NB4 (cell line): ENCODE measurements at regions not wholly inside any gene's neighbourhood (a gene's known extent, or its start where the extent isn't known, plus 50 kb on each side); places are given as distances from the start of the nearest gene placed in this dataset.
"Not testable (repeated sequence)": the region's sequence is repeated elsewhere in the genome, so short reads cannot be mapped to it uniquely, and the experiment has no call there.

Experiments
- DNase-seq: peaks from one replicate; pipeline ENCODE4 v3.0.0; 2010; ENCODE audit warnings: low read depth
- H3K4me3 ChIP-seq: one replicate; pipeline ENCODE4 v1.5.1; 2011; ENCODE audit warnings: mild to moderate bottlenecking, low read depth, low read length, moderate library complexity
- CTCF ChIP-seq: IDR thresholded peaks from one replicate; pipeline ENCODE4 v1.5.1; 2012; ENCODE audit warnings: low read depth, low read length
- MAX ChIP-seq: IDR thresholded peaks from 2 replicates; pipeline ENCODE4 v1.6.1; 2011; ENCODE audit warnings: low read depth, low read length
- MYC ChIP-seq: IDR thresholded peaks from 2 replicates; pipeline ENCODE4 v1.6.1; 2011; ENCODE audit warnings: low read depth, low read length
- POLR2A ChIP-seq: IDR thresholded peaks from 2 replicates; pipeline ENCODE4 v1.6.1; 2011; ENCODE audit warnings: mild to moderate bottlenecking; ENCODE audit not compliant: insufficient read length; ENCODE audit errors: extremely low read depth

- TF ChIP-seq MYC: no peak
- TF ChIP-seq CTCF: no peak
- no peak for TF ChIP-seq POLR2A
- TF ChIP-seq MAX: no peak
- no peak overlapping the region for H3K4me3 ChIP-seq
- DNase-seq: no peak
Measured at GRCh38 chr2:41027095-41027494, 575.2 kb upstream of the SLC8A1 start.

- H3K4me3 ChIP-seq: no peak overlapping the region
- TF ChIP-seq POLR2A: no peak
- no peak for TF ChIP-seq MAX
- no peak for TF ChIP-seq MYC
- TF ChIP-seq CTCF: no peak
- no peak for DNase-seq
Measured at GRCh38 chr2:41031282-41031681, 579.4 kb upstream of the SLC8A1 start.

GRCh38 chr2:41032715-41033114 is 580.8 kb upstream of the SLC8A1 start:
- no peak for TF ChIP-seq MAX
- no peak for TF ChIP-seq POLR2A
- no peak for TF ChIP-seq CTCF
- TF ChIP-seq MYC: no peak
- DNase-seq: no peak
- H3K4me3 ChIP-seq: no peak overlapping the region

GRCh38 chr2:41033127-41033526 is 581.2 kb upstream of the SLC8A1 start:
- TF ChIP-seq MAX (no peak), MYC (no peak), POLR2A (no peak), CTCF (no peak)
- H3K4me3 ChIP-seq: no peak overlapping the region
- no peak for DNase-seq

- DNase-seq: no peak
- TF ChIP-seq CTCF (no peak), MYC (no peak), POLR2A (no peak), MAX (no peak)
- no peak overlapping the region for H3K4me3 ChIP-seq
Measured at GRCh38 chr2:41038408-41038807, 586.5 kb upstream of the SLC8A1 start.

- not testable (repeated sequence) for H3K4me3 ChIP-seq, DNase-seq
Measured at GRCh38 chr2:41039750-41040149, 587.9 kb upstream of the SLC8A1 start.
